ENCODE measurements at regions not wholly inside any gene's neighbourhood (a gene's known extent, or its start where the extent isn't known, plus 50 kb on each side); places are given as distances from the start of the nearest gene placed in this dataset.

DNA sequence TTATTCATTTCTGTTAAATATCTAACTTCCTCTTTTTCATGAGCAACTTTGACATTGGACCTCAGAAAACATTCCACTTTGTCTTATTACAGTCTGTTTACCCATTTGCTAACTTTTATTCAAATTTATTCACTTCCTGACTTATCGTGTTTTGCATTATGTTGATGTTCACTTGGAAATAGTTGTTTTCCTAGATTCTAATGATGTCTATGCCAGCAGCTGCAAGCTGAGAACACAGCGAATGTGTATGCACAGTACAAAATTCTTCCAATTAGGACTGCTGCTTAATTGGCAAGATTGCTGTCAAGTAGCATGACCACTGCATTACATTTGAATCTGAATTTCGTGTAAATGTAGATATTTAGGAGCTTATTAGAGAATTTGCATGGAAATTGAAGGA, 61.5 kb upstream of the GRIA4 start:
- no peak for TF ChIP-seq POLR2A (IDR thresholded peaks at IDR 0.05)
- TF ChIP-seq, protein P1, sequence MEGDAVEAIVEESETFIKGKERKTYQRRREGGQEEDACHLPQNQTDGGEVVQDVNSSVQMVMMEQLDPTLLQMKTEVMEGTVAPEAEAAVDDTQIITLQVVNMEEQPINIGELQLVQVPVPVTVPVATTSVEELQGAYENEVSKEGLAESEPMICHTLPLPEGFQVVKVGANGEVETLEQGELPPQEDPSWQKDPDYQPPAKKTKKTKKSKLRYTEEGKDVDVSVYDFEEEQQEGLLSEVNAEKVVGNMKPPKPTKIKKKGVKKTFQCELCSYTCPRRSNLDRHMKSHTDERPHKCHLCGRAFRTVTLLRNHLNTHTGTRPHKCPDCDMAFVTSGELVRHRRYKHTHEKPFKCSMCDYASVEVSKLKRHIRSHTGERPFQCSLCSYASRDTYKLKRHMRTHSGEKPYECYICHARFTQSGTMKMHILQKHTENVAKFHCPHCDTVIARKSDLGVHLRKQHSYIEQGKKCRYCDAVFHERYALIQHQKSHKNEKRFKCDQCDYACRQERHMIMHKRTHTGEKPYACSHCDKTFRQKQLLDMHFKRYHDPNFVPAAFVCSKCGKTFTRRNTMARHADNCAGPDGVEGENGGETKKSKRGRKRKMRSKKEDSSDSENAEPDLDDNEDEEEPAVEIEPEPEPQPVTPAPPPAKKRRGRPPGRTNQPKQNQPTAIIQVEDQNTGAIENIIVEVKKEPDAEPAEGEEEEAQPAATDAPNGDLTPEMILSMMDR (IDR thresholded peaks at IDR 0.05) = no peak
